ENCODE measurements at regions not wholly inside any gene's neighbourhood (a gene's known extent, or its start where the extent isn't known, plus 50 kb on each side); places are given as distances from the start of the nearest gene placed in this dataset.

DNA sequence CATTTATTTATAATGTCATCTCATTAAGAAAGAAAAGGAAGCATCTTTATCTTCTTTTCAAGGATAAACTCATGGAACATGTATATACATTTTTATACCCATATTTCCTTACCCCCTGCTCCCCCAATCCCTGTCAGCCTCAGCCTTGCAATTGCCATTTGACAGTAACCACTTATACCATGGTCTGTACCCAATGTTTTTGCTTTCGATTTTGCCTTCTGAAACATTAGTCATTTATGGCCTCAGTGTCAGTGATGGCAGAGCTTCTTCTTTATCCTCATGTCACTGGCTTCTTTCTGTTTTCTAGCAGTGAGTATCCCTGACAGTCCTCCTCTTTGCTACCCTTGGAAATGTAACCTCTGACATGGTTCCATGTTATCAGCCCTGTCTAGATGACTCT is 228.4 kb downstream of the SPRY1 start:
- no peaks in the 10 kb centered on the region for H3K36me3 ChIP-seq (replicated peaks in 1 of 2; ENCODE audit: control insufficient read depth in 2 of 2, insufficient read depth in 2 of 2, low read length in 2 of 2)
- no peak overlapping the region for H2BK12ac ChIP-seq (ENCODE audit: low read length)
- H3K9ac ChIP-seq (ENCODE audit: low read depth, low read length, poor library complexity) = no peak overlapping the region
- WGBS, 2 donors (ENCODE audit: extremely low coverage in 2 of 2, insufficient read length in 2 of 2, insufficient replicate concordance in 1 of 2) = no CpG with 5 or more reads among the region's 1 CpG
- H3K4me1 ChIP-seq (ENCODE audit: control insufficient read depth in 2 of 2, insufficient read depth in 1 of 2, low read depth in 1 of 2, low read length in 2 of 2) = peaks cover 0 to 2% of the 10 kb centered on the region in 2 donors
- no peaks in the 10 kb centered on the region for H3K79me1 ChIP-seq (ENCODE audit: low read depth, low read length)
- peaks cover 0 to 16% of the 10 kb centered on the region in 2 donors for H3K9me3 ChIP-seq (replicated peaks in 1 of 2; ENCODE audit: control insufficient read depth in 2 of 2, insufficient read depth in 1 of 2, low read depth in 1 of 2, low read length in 2 of 2)
- no peak overlapping the region for H3K27ac ChIP-seq (replicated peaks; ENCODE audit: low read length)
- H3K4me2 ChIP-seq (ENCODE audit: insufficient read depth, low read length, poor library complexity, severe bottlenecking) = no peak overlapping the region
- no peak overlapping the region for H2BK120ac ChIP-seq (ENCODE audit: low read depth, low read length)
- no peak overlapping the region for H2BK15ac ChIP-seq (ENCODE audit: low read length)
- H3K4ac ChIP-seq (ENCODE audit: low read length) = no peak overlapping the region
- peaks cover 0 to 2% (median 0%) of the 10 kb centered on the region in 3 experiments for H3K27me3 ChIP-seq (ENCODE audit: control insufficient read depth in 3 of 3, insufficient read depth in 3 of 3, low read depth in 1 of 3, low read length in 3 of 3)
- no peak overlapping the region for H2AFZ ChIP-seq (ENCODE audit: low read length)
- H2BK5ac ChIP-seq (ENCODE audit: low read length) = no peak overlapping the region
- no peak overlapping the region for H3K14ac ChIP-seq (ENCODE audit: low read length)
- no peak overlapping the region for H4K91ac ChIP-seq (ENCODE audit: low read depth, low read length, poor library complexity)
- no peak overlapping the region for H3K18ac ChIP-seq (ENCODE audit: low read length)
- no peak overlapping the region for H2AK5ac ChIP-seq (ENCODE audit: low read depth, low read length)
- H3K4me3 ChIP-seq (ENCODE audit: low read length in 2 of 2) = no peak overlapping the region
- H4K8ac ChIP-seq (ENCODE audit: low read depth, low read length) = no peak overlapping the region
- no peak for DNase-seq (ENCODE audit: low spot score)
- no peak overlapping the region for H3K23ac ChIP-seq (ENCODE audit: low read depth, low read length, poor library complexity)

DNA sequence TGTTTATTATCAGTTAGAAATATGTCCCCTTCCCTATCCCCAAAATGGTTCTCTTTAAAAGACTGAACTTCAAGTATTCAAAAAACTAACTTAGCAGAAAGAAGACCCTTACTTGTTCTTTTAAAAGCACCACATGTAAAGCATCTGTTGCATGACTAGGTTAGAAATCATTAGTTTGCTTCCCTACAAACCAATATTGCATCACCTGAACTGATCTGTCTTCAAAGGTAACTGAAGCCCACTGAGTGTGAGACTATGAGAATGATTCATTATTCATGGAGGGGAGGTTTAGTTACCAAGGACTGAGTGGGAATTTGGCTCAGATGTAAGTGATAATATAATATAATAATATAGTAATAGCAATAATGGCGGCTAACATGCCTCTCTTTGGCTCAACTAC is 231.7 kb downstream of the SPRY1 start:
- H3K4me1 ChIP-seq (ENCODE audit: control insufficient read depth in 2 of 2, insufficient read depth in 1 of 2, low read depth in 1 of 2, low read length in 2 of 2) = peaks cover 0 to 7% of the 10 kb centered on the region in 2 donors
- H2BK15ac ChIP-seq (ENCODE audit: low read length) = no peak overlapping the region
- H2AK5ac ChIP-seq (ENCODE audit: low read depth, low read length) = no peak overlapping the region
- no peak overlapping the region for H4K8ac ChIP-seq (ENCODE audit: low read depth, low read length)
- H2AFZ ChIP-seq (ENCODE audit: low read length) = no peak overlapping the region
- no peak overlapping the region for H2BK120ac ChIP-seq (ENCODE audit: low read depth, low read length)
- H3K4me2 ChIP-seq (ENCODE audit: insufficient read depth, low read length, poor library complexity, severe bottlenecking) = no peak overlapping the region
- no peak overlapping the region for H3K18ac ChIP-seq (ENCODE audit: low read length)
- H3K9ac ChIP-seq (ENCODE audit: low read depth, low read length, poor library complexity) = no peak overlapping the region
- H2BK12ac ChIP-seq (ENCODE audit: low read length) = no peak overlapping the region
- no peak overlapping the region for H3K4ac ChIP-seq (ENCODE audit: low read length)
- no peak overlapping the region for H3K23ac ChIP-seq (ENCODE audit: low read depth, low read length, poor library complexity)
- H3K4me3 ChIP-seq (ENCODE audit: low read length in 2 of 2) = no peak overlapping the region
- WGBS, 2 donors (ENCODE audit: extremely low coverage in 2 of 2, insufficient read length in 2 of 2, insufficient replicate concordance in 1 of 2) = no CpG with 5 or more reads among the region's 1 CpG
- DNase-seq (ENCODE audit: low spot score) = no peak
- no peaks in the 10 kb centered on the region for H3K36me3 ChIP-seq (replicated peaks in 1 of 2; ENCODE audit: control insufficient read depth in 2 of 2, insufficient read depth in 2 of 2, low read length in 2 of 2)
- no peak overlapping the region for H3K14ac ChIP-seq (ENCODE audit: low read length)
- H3K27ac ChIP-seq (replicated peaks; ENCODE audit: low read length) = no peak overlapping the region
- peaks cover 0 to 2% (median 0%) of the 10 kb centered on the region in 3 experiments for H3K27me3 ChIP-seq (ENCODE audit: control insufficient read depth in 3 of 3, insufficient read depth in 3 of 3, low read depth in 1 of 3, low read length in 3 of 3)
- no peak overlapping the region for H2BK5ac ChIP-seq (ENCODE audit: low read length)
- peaks cover 0 to 20% of the 10 kb centered on the region in 2 donors for H3K9me3 ChIP-seq (replicated peaks in 1 of 2; ENCODE audit: control insufficient read depth in 2 of 2, insufficient read depth in 1 of 2, low read depth in 1 of 2, low read length in 2 of 2)
- no peaks in the 10 kb centered on the region for H3K79me1 ChIP-seq (ENCODE audit: low read depth, low read length)
- no peak overlapping the region for H4K91ac ChIP-seq (ENCODE audit: low read depth, low read length, poor library complexity)

DNA sequence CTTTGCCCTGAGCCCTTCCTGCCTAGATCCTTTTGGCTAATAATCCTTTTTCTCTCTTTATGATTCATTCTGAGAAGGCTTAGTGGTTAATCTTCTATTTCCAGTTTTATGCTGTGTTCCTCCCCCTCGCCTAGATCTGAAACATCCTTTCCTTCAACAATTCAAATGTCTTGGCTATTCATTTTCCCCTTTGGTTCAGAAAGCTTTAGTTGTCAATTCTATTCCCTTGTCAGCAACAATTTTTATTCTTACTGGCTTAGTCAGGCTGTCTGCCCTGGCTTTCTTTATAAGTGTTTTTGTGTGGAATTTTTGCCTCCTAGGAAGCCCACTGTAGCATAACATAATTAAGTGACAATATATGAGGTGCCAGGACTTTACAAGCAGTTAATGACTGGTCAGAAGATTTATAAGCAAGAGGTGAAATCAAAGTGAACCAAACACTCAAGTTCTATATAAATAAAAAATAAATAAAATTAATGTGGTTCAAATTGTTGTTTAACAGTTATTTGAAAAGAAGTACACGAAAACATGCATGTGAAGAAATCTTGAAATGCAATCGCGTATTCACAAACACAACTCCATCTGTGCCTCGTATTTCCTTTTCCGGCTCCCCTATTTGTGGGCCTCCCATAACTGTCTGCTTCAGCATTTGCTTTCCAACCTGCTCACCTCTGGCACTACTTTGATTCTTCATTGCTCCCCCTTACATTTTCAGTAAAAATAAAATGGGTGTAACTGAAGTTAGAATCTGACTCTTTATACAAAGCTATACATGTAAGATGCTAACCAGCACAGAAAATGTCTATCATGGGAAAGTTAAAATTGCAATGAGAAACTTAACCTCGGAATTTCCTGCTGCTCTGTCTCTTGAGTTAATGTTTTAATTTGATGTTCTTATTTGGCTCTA is 235.4 kb downstream of the SPRY1 start:
- H3K4me2 ChIP-seq (ENCODE audit: insufficient read depth, low read length, poor library complexity, severe bottlenecking) = no peak overlapping the region
- H3K18ac ChIP-seq (ENCODE audit: low read length) = no peak overlapping the region
- H3K36me3 ChIP-seq (replicated peaks in 1 of 2; ENCODE audit: control insufficient read depth in 2 of 2, insufficient read depth in 2 of 2, low read length in 2 of 2) = no peaks in the 10 kb centered on the region
- no peak overlapping the region for H4K91ac ChIP-seq (ENCODE audit: low read depth, low read length, poor library complexity)
- no peak overlapping the region for H3K4me3 ChIP-seq (ENCODE audit: low read length in 2 of 2)
- H3K9ac ChIP-seq (ENCODE audit: low read depth, low read length, poor library complexity) = no peak overlapping the region
- no peak overlapping the region for H4K8ac ChIP-seq (ENCODE audit: low read depth, low read length)
- H3K27me3 ChIP-seq (ENCODE audit: control insufficient read depth in 3 of 3, insufficient read depth in 3 of 3, low read depth in 1 of 3, low read length in 3 of 3) = no peaks in the 10 kb centered on the region
- H3K79me1 ChIP-seq (ENCODE audit: low read depth, low read length) = no peaks in the 10 kb centered on the region
- H2BK5ac ChIP-seq (ENCODE audit: low read length) = no peak overlapping the region
- peak overlapping the region; percentile 58 for H2AFZ ChIP-seq (ENCODE audit: low read length)
- DNase-seq (ENCODE audit: low spot score) = no peak
- H2BK12ac ChIP-seq (ENCODE audit: low read length) = no peak overlapping the region
- H3K14ac ChIP-seq (ENCODE audit: low read length) = no peak overlapping the region
- peaks cover 0 to 7% of the 10 kb centered on the region in 2 donors for H3K4me1 ChIP-seq (ENCODE audit: control insufficient read depth in 2 of 2, insufficient read depth in 1 of 2, low read depth in 1 of 2, low read length in 2 of 2)
- no CpG with 5 or more reads among the region's 7 CpGs for WGBS, 2 donors (ENCODE audit: extremely low coverage in 2 of 2, insufficient read length in 2 of 2, insufficient replicate concordance in 1 of 2)
- no peak overlapping the region for H2BK120ac ChIP-seq (ENCODE audit: low read depth, low read length)
- no peak overlapping the region for H3K4ac ChIP-seq (ENCODE audit: low read length)
- no peak overlapping the region for H3K27ac ChIP-seq (replicated peaks; ENCODE audit: low read length)
- H2AK5ac ChIP-seq (ENCODE audit: low read depth, low read length) = no peak overlapping the region
- no peak overlapping the region for H2BK15ac ChIP-seq (ENCODE audit: low read length)
- H3K9me3 ChIP-seq (replicated peaks in 1 of 2; ENCODE audit: control insufficient read depth in 2 of 2, insufficient read depth in 1 of 2, low read depth in 1 of 2, low read length in 2 of 2) = peaks cover 0 to 7% of the 10 kb centered on the region in 2 donors
- H3K23ac ChIP-seq (ENCODE audit: low read depth, low read length, poor library complexity) = no peak overlapping the region

DNA sequence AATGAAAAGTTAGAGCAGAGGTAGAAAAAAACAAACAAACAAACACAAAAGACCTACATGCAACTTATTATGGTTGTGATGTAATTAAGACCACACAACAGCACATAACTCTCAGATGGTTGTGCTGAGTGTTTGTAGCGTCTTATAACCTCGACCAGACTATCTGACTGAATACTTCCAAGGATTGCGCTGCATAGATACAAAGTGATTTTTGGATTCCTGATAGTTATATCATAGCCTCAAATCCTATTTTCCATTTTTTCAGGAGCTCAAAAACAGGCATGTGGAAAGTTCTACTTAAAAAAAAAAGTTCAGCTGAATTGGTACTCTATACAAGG is 236.1 kb downstream of the SPRY1 start:
- no peak for DNase-seq (ENCODE audit: low spot score)
- WGBS, 2 donors (ENCODE audit: extremely low coverage in 2 of 2, insufficient read length in 2 of 2, insufficient replicate concordance in 1 of 2) = no CpG with 5 or more reads among the region's 3 CpGs
- no peak overlapping the region for H4K8ac ChIP-seq (ENCODE audit: low read depth, low read length)
- no peak overlapping the region for H3K18ac ChIP-seq (ENCODE audit: low read length)
- no peak overlapping the region for H3K9ac ChIP-seq (ENCODE audit: low read depth, low read length, poor library complexity)
- H3K14ac ChIP-seq (ENCODE audit: low read length) = no peak overlapping the region
- no peak overlapping the region for H2BK5ac ChIP-seq (ENCODE audit: low read length)
- H2BK12ac ChIP-seq (ENCODE audit: low read length) = no peak overlapping the region
- no peak overlapping the region for H2BK15ac ChIP-seq (ENCODE audit: low read length)
- no peak overlapping the region for H3K23ac ChIP-seq (ENCODE audit: low read depth, low read length, poor library complexity)
- H2BK120ac ChIP-seq (ENCODE audit: low read depth, low read length) = no peak overlapping the region
- H3K4me1 ChIP-seq (ENCODE audit: control insufficient read depth in 2 of 2, insufficient read depth in 1 of 2, low read depth in 1 of 2, low read length in 2 of 2) = peaks cover 0 to 7% of the 10 kb centered on the region in 2 donors
- no peaks in the 10 kb centered on the region for H3K79me1 ChIP-seq (ENCODE audit: low read depth, low read length)
- H3K27ac ChIP-seq (replicated peaks; ENCODE audit: low read length) = no peak overlapping the region
- H2AK5ac ChIP-seq (ENCODE audit: low read depth, low read length) = no peak overlapping the region
- peaks cover 0 to 7% of the 10 kb centered on the region in 2 donors for H3K9me3 ChIP-seq (replicated peaks in 1 of 2; ENCODE audit: control insufficient read depth in 2 of 2, insufficient read depth in 1 of 2, low read depth in 1 of 2, low read length in 2 of 2)
- H2AFZ ChIP-seq (ENCODE audit: low read length) = no peak overlapping the region
- H3K4me2 ChIP-seq (ENCODE audit: insufficient read depth, low read length, poor library complexity, severe bottlenecking) = no peak overlapping the region
- H3K4ac ChIP-seq (ENCODE audit: low read length) = no peak overlapping the region
- no peaks in the 10 kb centered on the region for H3K27me3 ChIP-seq (ENCODE audit: control insufficient read depth in 3 of 3, insufficient read depth in 3 of 3, low read depth in 1 of 3, low read length in 3 of 3)
- no peak overlapping the region for H3K4me3 ChIP-seq (ENCODE audit: low read length in 2 of 2)
- H3K36me3 ChIP-seq (replicated peaks in 1 of 2; ENCODE audit: control insufficient read depth in 2 of 2, insufficient read depth in 2 of 2, low read length in 2 of 2) = no peaks in the 10 kb centered on the region
- no peak overlapping the region for H4K91ac ChIP-seq (ENCODE audit: low read depth, low read length, poor library complexity)
